Urinary bladder (tissue), 3 donors: ENCODE measurements at regions not wholly inside any gene's neighbourhood (a gene's known extent, or its start where the extent isn't known, plus 50 kb on each side); places are given as distances from the start of the nearest gene placed in this dataset.
"Not testable (repeated sequence)": the region's sequence is repeated elsewhere in the genome, so short reads cannot be mapped to it uniquely, and the experiment has no call there.

Experiments
- DNase-seq: peaks from one replicate; pipeline ENCODE4 v3.0.0-alpha.2; 2015; ENCODE audit errors: extremely low spot score
- H3K27ac ChIP-seq: one replicate; pipeline ENCODE4 v1.5.1; 2013; ENCODE audit warnings: low read depth, mild to moderate bottlenecking, moderate library complexity
- H3K36me3 ChIP-seq: one replicate; pipeline ENCODE4 v1.6.1; 2013; ENCODE audit warnings: mild to moderate bottlenecking, moderate library complexity; ENCODE audit not compliant: insufficient read depth
- H3K4me1 ChIP-seq: one replicate; pipeline ENCODE4 v1.6.1; 2013; ENCODE audit warnings: mild to moderate bottlenecking, moderate library complexity; ENCODE audit not compliant: insufficient read depth
- H3K4me3 ChIP-seq: one replicate; pipeline ENCODE4 v1.5.1; 2013; ENCODE audit warnings: low read depth, low read length
- WGBS: extraction: QIAGEN DNeasy Blood & Tissue Kit; methylation state at CpG from one replicate; pipeline ENCODE4 v1.1.7; 2013; 5-methylcytosine and 5-hydroxymethylcytosine counted together
- donor health status: healthy with polysubstance abuse.
- donor health status: healthy.

GRCh38 chr9:124118894-124119293 is 107.3 kb downstream of the LHX2 start:
- no peak overlapping the region for H3K27ac ChIP-seq
- no peak for DNase-seq
- 74% methylated on average over 6 of the region's 6 CpGs for WGBS

GRCh38 chr9:124120272-124120671 is 108.7 kb downstream of the LHX2 start:
- no peak overlapping the region for H3K4me3 ChIP-seq
- no peak overlapping the region for H3K27ac ChIP-seq
- WGBS: 72% methylated on average over 3 of the region's 3 CpGs
- H3K36me3 ChIP-seq: no peaks in the 10 kb centered on the region
- no peak for DNase-seq
- H3K4me1 ChIP-seq: no peaks in the 10 kb centered on the region

More at GRCh38 chr9:124118894-124119293, 107.3 kb downstream of the LHX2 start:
- Histone ChIP-seq H3K4me3 (no peak overlapping the region), H3K4me1 (no peaks in the 10 kb centered on the region), H3K36me3 (no peaks in the 10 kb centered on the region)

GRCh38 chr9:124121725-124122124 is 110.2 kb downstream of the LHX2 start:
- DNase-seq: no peak
- H3K4me1 ChIP-seq: no peaks in the 10 kb centered on the region
- H3K27ac ChIP-seq: no peak overlapping the region
- 94% methylated on average over 1 of the region's 1 CpG for WGBS
- H3K4me3 ChIP-seq: no peak overlapping the region
- H3K36me3 ChIP-seq: no peaks in the 10 kb centered on the region

DNA sequence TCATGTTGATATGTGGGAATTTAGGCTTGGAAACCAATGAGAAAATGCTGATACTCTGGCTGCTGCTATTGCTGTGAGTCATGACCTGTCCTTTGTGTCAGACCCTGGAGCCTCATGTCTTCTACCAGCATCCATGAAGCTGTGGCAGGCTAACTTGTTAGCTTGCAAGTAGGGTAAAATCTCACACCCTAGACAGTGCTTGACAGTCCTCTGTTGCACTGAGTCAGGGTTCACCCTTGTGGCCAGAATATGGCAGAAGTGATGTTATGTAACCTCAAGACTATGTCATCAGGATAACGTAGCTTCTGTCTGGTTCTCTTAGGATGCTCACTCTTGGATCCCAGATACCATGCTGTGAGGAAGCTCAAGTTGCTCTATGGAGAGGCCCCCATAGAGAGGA is 110.8 kb downstream of the LHX2 start:
- WGBS: 72% methylated on average over 1 of the region's 1 CpG
- DNase-seq: no peak
- H3K4me1 ChIP-seq: no peaks in the 10 kb centered on the region

GRCh38 chr9:124122813-124123462 is 111.4 kb downstream of the LHX2 start:
- 67% methylated on average over 3 of the region's 3 CpGs for WGBS
- Histone ChIP-seq H3K4me1 (no peaks in the 10 kb centered on the region), H3K27ac (no peak overlapping the region), H3K4me3 (no peak overlapping the region), H3K36me3 (no peaks in the 10 kb centered on the region)
- no peak for DNase-seq

More for the DNA sequence above, 110.8 kb downstream of the LHX2 start:
- Histone ChIP-seq H3K36me3 (no peaks in the 10 kb centered on the region), H3K27ac (no peak overlapping the region), H3K4me3 (no peak overlapping the region)

- 78% methylated on average over 1 of the region's 1 CpG for WGBS
These were observed 112.1 kb downstream of the LHX2 start for GRCh38 chr9:124123621-124124020.

DNA sequence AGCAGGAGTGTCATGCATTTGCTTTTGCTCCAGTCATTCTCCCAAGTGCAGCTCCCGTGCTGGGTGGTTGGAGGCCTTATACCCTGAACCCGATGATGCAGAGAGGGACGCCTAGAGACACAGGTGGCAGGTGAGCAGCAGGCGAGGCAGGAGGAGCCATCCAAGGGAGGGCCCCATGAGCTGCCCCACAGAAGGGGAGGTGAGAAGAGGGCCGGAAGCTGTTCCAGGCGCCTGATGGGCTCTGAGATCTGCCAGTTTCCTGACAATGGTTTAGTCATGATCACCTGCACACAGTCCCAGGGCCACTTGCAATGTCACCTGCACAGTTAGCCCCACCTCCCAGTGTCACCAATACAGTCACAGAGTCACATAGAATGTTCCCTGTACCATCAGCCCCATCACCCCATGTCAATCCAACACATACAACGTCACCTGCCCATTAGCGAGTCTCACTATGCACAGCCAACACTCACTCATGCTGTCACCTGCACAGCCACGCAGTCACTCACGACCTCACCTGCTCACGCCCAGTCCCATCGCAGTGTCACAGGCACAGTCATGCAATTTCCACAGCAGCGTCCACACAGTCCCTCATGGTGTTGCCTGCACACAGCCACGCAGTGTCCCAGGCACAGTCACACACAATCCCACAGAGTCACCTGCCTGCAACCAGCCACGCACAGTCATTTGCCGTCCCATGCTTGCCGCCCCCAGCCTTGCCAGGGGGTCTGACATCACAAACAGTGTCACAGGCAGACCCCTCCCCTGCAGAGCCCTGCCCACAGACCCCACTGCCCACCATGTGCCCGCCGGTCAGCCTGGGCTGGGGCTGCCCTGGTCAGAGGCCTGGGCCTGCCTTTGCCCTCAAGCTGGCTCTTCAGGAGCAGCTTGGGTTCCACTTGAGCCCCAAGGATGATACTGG is 113.4 kb downstream of the LHX2 start:
- H3K4me1 ChIP-seq: no peaks in the 10 kb centered on the region
- 78% methylated on average over 19 of the region's 19 CpGs for WGBS
- no peak overlapping the region for H3K27ac ChIP-seq
- H3K36me3 ChIP-seq: no peaks in the 10 kb centered on the region
- no peak overlapping the region for H3K4me3 ChIP-seq
- peak; percentile 1 for DNase-seq

More at GRCh38 chr9:124123621-124124020, 112.1 kb downstream of the LHX2 start:
- not testable (repeated sequence) for DNase-seq, H3K4me3 ChIP-seq, H3K36me3 ChIP-seq, H3K4me1 ChIP-seq, H3K27ac ChIP-seq

GRCh38 chr9:124125651-124125977 is 114.0 kb downstream of the LHX2 start:
- no peaks in the 10 kb centered on the region for H3K36me3 ChIP-seq
- no peak for DNase-seq
- H3K4me3 ChIP-seq: no peak overlapping the region
- no peaks in the 10 kb centered on the region for H3K4me1 ChIP-seq
- WGBS: 25% methylated on average over 12 of the region's 12 CpGs
- H3K27ac ChIP-seq: no peak overlapping the region

DNA sequence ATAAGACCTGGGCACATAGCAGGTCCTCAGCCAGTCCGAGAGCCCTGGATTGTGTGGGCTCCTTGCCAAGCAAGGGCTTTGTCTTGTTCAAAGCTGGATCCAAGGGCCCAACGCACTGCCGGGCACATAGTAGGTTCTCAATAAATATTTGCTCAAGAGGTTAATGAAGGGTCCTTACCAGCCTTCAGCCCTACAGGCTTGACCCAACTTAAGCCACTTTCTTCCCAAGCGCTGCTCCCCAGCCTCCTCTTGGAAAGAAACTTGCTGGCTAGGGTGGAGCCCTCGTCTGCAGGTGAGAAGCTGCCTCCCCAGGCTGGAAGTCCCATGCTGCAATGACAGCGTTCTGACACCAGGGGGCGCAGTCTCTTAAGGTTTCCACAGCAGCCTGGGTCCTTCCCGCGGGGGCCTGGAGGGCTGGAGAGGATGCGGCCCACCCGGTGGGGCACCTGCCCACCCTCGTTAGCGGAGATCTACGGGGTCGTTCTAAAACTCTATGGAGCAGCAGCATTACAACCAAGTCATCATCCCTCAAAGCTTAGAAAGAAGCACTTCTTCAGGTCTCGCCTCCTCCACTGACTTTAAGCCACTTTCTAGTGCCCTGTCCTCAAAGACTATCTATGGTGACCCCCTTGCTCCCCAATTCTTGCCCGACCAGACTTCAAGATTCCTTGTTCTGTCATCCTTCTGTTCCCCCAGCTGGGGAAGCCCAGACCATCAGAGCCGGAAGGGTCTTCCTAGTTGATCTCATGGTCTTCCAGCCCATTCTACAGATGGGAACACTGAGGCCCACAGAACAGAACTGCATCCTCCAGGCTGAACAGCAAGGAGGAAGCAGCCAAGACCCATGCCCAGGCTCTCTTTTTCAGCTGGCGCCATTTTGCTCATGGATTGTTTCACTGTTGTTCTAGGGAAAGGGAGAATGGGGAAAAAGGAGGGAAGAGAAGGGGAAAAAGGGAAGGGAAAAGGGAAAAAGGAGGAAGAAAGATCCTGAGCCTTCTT is 115.4 kb downstream of the LHX2 start:
- Histone ChIP-seq H3K4me3 (no peak overlapping the region), H3K4me1 (no peaks in the 10 kb centered on the region), H3K36me3 (no peaks in the 10 kb centered on the region), H3K27ac (no peak overlapping the region)
- no peak for DNase-seq
- WGBS: 33% methylated on average over 19 of the region's 19 CpGs

GRCh38 chr9:124128568-124129166 is 117.1 kb downstream of the LHX2 start:
- Histone ChIP-seq H3K36me3 (no peaks in the 10 kb centered on the region), H3K27ac (no peak overlapping the region), H3K4me3 (no peak overlapping the region), H3K4me1 (no peaks in the 10 kb centered on the region)
- WGBS: 41% methylated on average over 12 of the region's 12 CpGs
- DNase-seq: no peak

DNA sequence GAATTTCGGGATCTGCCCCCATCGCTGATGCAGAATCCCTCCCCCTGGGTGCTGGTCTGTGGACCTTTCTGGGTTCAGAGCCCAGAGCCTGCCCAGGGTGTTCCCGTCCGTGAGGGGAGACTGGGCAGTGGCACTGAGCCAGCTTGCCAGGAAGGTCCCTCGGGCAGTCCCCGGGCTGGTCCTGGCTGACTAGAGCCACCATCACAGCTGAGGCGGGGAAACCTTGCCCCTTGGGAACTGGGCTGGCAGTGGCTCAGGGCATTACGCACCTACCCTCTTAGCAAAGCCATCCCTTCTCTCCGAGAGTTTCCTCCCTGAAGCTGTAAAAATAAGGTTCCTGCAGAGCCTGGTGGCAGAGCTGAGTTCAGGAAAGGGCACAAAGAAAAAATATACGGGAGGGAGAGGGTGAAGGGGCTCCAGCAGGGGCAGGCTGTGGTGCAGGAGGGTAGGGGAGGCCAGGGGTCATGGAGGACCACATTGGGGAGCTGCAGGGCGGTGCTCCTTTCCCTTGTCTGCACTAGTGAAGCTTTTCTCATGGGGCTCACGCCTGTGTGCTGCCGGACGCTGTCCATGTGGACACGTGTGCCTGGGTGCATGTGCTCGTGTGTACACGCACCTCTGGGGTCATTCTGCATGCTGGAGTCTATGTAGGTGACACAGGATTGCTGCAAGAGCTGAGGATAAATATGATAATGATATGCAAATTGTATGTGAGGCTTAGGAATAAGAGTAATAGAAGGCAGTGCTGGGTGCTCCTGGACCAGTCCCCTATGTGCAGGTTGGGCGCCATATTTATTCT is 118.9 kb downstream of the LHX2 start:
- H3K4me1 ChIP-seq: no peaks in the 10 kb centered on the region
- H3K4me3 ChIP-seq: no peak overlapping the region
- no peak for DNase-seq
- no peaks in the 10 kb centered on the region for H3K36me3 ChIP-seq
- no peak overlapping the region for H3K27ac ChIP-seq
- 69% methylated on average over 18 of the region's 18 CpGs for WGBS

GRCh38 chr9:124131518-124131917 is 120.0 kb downstream of the LHX2 start:
- not testable (repeated sequence) for DNase-seq, H3K27ac ChIP-seq, H3K36me3 ChIP-seq, H3K4me3 ChIP-seq, H3K4me1 ChIP-seq
- WGBS: 79% methylated on average over 7 of the region's 7 CpGs
